ENCODE measurements at regions not wholly inside any gene's neighbourhood (a gene's known extent, or its start where the extent isn't known, plus 50 kb on each side); places are given as distances from the start of the nearest gene placed in this dataset.

DNA sequence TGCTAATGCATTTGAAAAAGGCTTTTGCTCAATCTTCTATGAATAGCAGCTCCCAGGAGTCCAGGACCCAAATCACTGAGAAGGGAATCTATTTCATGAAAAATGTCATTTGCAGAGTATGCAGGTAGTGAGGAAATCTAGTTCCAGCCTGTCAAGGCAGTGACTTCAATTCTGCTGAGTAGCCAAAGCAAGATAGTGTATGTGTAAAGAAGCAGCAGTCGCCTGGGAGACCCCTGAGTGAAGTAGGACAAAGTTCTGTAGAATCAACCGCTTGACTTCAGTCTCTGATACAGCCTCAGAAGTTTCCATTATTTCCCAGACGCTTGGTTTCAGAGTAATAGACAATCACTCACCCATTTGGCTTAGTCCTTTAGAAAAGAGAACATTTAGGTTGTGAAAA is 435.6 kb upstream of the LRFN5 start:
- peak in 2 of 6 donors; percentile 1 to 13 for DNase-seq (ENCODE audit: low read depth in 4 of 6, low spot score in 6 of 6)
- WGBS (ENCODE audit: insufficient coverage), result no CpG with 5 or more reads among the region's 3 CpGs
- Histone ChIP-seq H3K36me3 (ENCODE audit: control insufficient read depth, insufficient read depth, low read length) (no peaks in the 10 kb centered on the region), H3K9me3 (ENCODE audit: control insufficient read depth, insufficient read depth, low read length) (no peaks in the 10 kb centered on the region), H3K4me1 (ENCODE audit: control insufficient read depth, insufficient read depth, low read length) (no peaks in the 10 kb centered on the region), H3K27ac (ENCODE audit: low read depth, low read length) (no peak overlapping the region), H3K27me3 (ENCODE audit: control insufficient read depth, insufficient read depth, low read length) (no peaks in the 10 kb centered on the region), H3K4me3 (ENCODE audit: low read depth, low read length) (no peak overlapping the region)

- no peaks in the 10 kb centered on the region for H3K27me3 ChIP-seq (ENCODE audit: control insufficient read depth, insufficient read depth, low read length)
- H3K4me1 ChIP-seq (ENCODE audit: control insufficient read depth, insufficient read depth, low read length), result no peaks in the 10 kb centered on the region
- no peak overlapping the region for H3K27ac ChIP-seq (ENCODE audit: low read depth, low read length)
- H3K9me3 ChIP-seq (ENCODE audit: control insufficient read depth, insufficient read depth, low read length), result no peaks in the 10 kb centered on the region
- no peak for DNase-seq (ENCODE audit: low read depth in 4 of 6, low spot score in 6 of 6)
- no peaks in the 10 kb centered on the region for H3K36me3 ChIP-seq (ENCODE audit: control insufficient read depth, insufficient read depth, low read length)
- WGBS (ENCODE audit: insufficient coverage), result 80% methylated on average over 2 of the region's 4 CpGs
- H3K4me3 ChIP-seq (ENCODE audit: low read depth, low read length), result no peak overlapping the region
Measured at GRCh38 chr14:41167040-41167439, 439.6 kb upstream of the LRFN5 start.

- WGBS (ENCODE audit: insufficient coverage), result 95% methylated on average over 46 of the region's 56 CpGs
- DNase-seq (ENCODE audit: low read depth in 4 of 6, low spot score in 6 of 6), result no peak
- H3K27me3 ChIP-seq (ENCODE audit: control insufficient read depth, insufficient read depth, low read length), result no peaks in the 10 kb centered on the region
- H3K4me1 ChIP-seq (ENCODE audit: control insufficient read depth, insufficient read depth, low read length), result no peaks in the 10 kb centered on the region
- no peaks in the 10 kb centered on the region for H3K36me3 ChIP-seq (ENCODE audit: control insufficient read depth, insufficient read depth, low read length)
- H3K27ac ChIP-seq (ENCODE audit: low read depth, low read length), result no peak overlapping the region
- no peak overlapping the region for H3K4me3 ChIP-seq (ENCODE audit: low read depth, low read length)
- H3K9me3 ChIP-seq (ENCODE audit: control insufficient read depth, insufficient read depth, low read length), result no peaks in the 10 kb centered on the region
Measured at GRCh38 chr14:41154143-41154807, 452.4 kb upstream of the LRFN5 start.

DNA sequence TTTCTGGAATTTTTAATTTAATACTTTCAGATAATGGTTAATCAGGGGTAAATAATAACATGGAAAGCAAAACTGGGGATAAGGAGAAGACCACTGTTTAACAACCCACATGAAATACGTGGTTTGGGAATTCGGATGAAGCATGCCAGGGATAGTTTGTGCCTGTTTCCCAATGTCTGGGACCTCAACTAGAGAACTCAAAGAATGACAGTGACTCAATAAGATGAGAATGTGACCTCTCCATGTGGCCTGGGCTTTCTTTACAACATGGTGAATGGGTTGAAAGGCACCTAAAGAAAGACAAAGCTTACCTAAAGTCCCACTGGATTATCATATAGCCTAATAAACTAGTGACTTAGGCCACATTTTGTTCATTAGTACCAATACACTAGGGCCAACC is 460.3 kb upstream of the LRFN5 start:
- no peak overlapping the region for H3K27ac ChIP-seq (ENCODE audit: low read depth, low read length)
- H3K4me3 ChIP-seq (ENCODE audit: low read depth, low read length), result no peak overlapping the region
- DNase-seq (ENCODE audit: low read depth in 4 of 6, low spot score in 6 of 6), result no peak
- H3K9me3 ChIP-seq (ENCODE audit: control insufficient read depth, insufficient read depth, low read length), result peaks cover 1% of the 10 kb centered on the region
- 100% methylated on average over 2 of the region's 2 CpGs for WGBS (ENCODE audit: insufficient coverage)
- H3K36me3 ChIP-seq (ENCODE audit: control insufficient read depth, insufficient read depth, low read length), result no peaks in the 10 kb centered on the region
- H3K4me1 ChIP-seq (ENCODE audit: control insufficient read depth, insufficient read depth, low read length), result no peaks in the 10 kb centered on the region
- H3K27me3 ChIP-seq (ENCODE audit: control insufficient read depth, insufficient read depth, low read length), result no peaks in the 10 kb centered on the region

DNA sequence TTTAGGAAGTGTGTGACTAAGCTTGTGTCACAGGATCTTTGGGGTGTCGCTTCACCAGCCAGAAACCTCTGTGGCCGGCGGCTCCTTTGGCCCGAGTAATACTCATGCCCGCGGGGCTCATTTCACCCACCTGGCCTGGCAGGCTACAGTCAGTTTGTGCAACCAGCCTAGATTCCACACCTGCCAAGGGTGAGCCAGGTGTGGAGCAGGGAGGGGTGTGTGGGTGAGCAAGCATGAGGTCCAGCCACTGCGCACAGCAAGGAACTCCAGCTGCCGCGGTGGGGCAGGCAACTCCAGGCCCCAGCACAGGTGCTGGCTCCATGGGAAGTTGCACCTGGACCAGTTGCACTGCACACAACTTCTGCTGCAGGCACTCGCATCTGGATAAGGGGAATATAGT is 462.3 kb upstream of the LRFN5 start:
- Histone ChIP-seq H3K27ac (ENCODE audit: low read depth, low read length) (no peak overlapping the region), H3K27me3 (ENCODE audit: control insufficient read depth, insufficient read depth, low read length) (no peaks in the 10 kb centered on the region), H3K4me1 (ENCODE audit: control insufficient read depth, insufficient read depth, low read length) (no peaks in the 10 kb centered on the region), H3K36me3 (ENCODE audit: control insufficient read depth, insufficient read depth, low read length) (no peaks in the 10 kb centered on the region), H3K4me3 (ENCODE audit: low read depth, low read length) (no peak overlapping the region), H3K9me3 (ENCODE audit: control insufficient read depth, insufficient read depth, low read length) (peaks cover 1% of the 10 kb centered on the region)
- 100% methylated on average over 9 of the region's 10 CpGs for WGBS (ENCODE audit: insufficient coverage)
- DNase-seq (ENCODE audit: low read depth in 4 of 6, low spot score in 6 of 6), result no peak

DNA sequence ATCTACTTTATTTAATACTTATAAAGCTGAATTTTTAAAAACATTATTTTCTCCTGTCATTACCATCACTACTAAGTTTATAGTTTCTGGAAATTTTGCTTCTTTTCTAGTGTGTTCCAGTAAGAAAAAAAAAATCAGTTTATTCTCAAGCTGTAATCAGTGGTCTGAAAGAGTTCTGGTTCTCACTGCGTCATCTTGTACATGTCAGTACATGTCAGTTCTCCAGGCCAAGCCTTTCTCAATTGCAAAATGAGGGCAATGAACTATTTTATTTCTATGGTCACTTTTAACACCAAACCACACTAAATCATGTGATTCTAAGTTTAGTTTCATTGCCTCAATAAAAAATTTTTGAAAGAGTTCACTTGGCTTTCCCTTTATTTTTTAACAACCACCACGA is 468.9 kb upstream of the LRFN5 start:
- no peaks in the 10 kb centered on the region for H3K36me3 ChIP-seq (ENCODE audit: control insufficient read depth, insufficient read depth, low read length)
- H3K4me3 ChIP-seq (ENCODE audit: low read depth, low read length), result no peak overlapping the region
- no peaks in the 10 kb centered on the region for H3K9me3 ChIP-seq (ENCODE audit: control insufficient read depth, insufficient read depth, low read length)
- WGBS (ENCODE audit: insufficient coverage), result 83% methylated on average over 1 of the region's 2 CpGs
- H3K27me3 ChIP-seq (ENCODE audit: control insufficient read depth, insufficient read depth, low read length), result no peaks in the 10 kb centered on the region
- no peak overlapping the region for H3K27ac ChIP-seq (ENCODE audit: low read depth, low read length)
- H3K4me1 ChIP-seq (ENCODE audit: control insufficient read depth, insufficient read depth, low read length), result no peaks in the 10 kb centered on the region
- DNase-seq (ENCODE audit: low read depth in 4 of 6, low spot score in 6 of 6), result no peak

DNA sequence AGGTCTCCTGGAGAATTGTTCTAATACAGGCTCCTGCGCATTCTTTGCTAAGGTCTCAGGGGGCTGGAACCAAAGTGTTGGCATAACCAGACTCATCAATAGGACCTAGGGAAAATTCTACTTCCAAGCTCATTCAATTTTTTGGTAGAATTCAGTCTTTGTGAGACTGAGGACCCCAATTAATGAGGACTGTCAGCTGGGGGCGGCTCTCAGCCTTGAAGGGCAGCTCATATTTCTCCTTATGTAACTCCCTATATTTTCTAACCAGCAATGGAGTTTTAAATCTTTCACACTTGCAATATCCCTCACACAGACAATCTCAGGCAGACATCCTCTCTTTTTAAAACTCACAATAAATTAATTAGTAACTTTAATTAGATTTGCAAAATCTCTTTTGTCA is 476.4 kb upstream of the LRFN5 start:
- Histone ChIP-seq H3K9me3 (ENCODE audit: control insufficient read depth, insufficient read depth, low read length) (no peaks in the 10 kb centered on the region), H3K36me3 (ENCODE audit: control insufficient read depth, insufficient read depth, low read length) (no peaks in the 10 kb centered on the region), H3K27me3 (ENCODE audit: control insufficient read depth, insufficient read depth, low read length) (no peaks in the 10 kb centered on the region), H3K4me1 (ENCODE audit: control insufficient read depth, insufficient read depth, low read length) (no peaks in the 10 kb centered on the region), H3K27ac (ENCODE audit: low read depth, low read length) (no peak overlapping the region), H3K4me3 (ENCODE audit: low read depth, low read length) (no peak overlapping the region)
- DNase-seq (ENCODE audit: low read depth in 4 of 6, low spot score in 6 of 6), result no peak
- 100% methylated on average over 1 of the region's 2 CpGs for WGBS (ENCODE audit: insufficient coverage)

DNA sequence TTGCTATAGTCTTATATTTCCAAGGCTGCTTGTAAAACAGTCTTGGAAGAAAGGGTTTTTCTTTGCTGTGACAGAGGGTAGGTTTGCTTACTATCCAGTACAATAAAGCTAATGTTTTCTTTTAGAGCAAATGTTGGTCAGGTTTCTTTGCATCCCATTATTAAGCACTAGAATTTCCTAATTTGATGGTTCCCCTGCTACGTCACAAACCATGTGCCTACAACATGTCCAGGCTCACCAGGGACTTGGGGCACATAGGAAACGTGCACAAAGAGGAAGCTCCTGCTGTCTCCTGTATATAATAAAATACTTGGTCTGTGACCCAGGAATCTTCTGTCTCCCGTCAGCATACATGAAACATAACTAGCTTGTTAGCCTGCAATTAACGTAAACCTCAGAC is 486.3 kb upstream of the LRFN5 start:
- WGBS (ENCODE audit: insufficient coverage), result no CpG with 5 or more reads among the region's 4 CpGs
- Histone ChIP-seq H3K4me3 (ENCODE audit: low read depth, low read length) (no peak overlapping the region), H3K27me3 (ENCODE audit: control insufficient read depth, insufficient read depth, low read length) (no peaks in the 10 kb centered on the region), H3K27ac (ENCODE audit: low read depth, low read length) (no peak overlapping the region), H3K9me3 (ENCODE audit: control insufficient read depth, insufficient read depth, low read length) (no peaks in the 10 kb centered on the region), H3K4me1 (ENCODE audit: control insufficient read depth, insufficient read depth, low read length) (no peaks in the 10 kb centered on the region), H3K36me3 (ENCODE audit: control insufficient read depth, insufficient read depth, low read length) (no peaks in the 10 kb centered on the region)
- DNase-seq (ENCODE audit: low read depth in 4 of 6, low spot score in 6 of 6), result no peak

DNA sequence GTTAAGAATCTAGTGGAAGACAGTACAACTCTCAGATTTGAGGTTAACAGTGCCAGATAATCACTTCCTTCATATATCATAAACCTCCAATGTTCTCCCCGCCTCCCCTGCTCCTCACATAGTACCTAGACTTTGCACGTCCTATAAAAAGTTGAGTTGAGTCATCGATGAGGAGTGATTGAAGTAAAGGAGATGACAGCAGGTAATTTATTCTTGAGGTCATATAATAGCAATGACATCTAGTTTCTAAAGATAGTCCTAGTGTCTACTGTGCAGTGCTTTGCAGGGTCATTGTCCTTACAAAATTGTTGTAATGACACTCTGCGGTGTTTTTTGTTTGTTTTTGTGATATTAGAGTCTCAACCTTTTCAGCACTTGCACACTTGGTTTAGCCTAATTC is 510.5 kb upstream of the LRFN5 start:
- Histone ChIP-seq H3K27ac (ENCODE audit: low read depth, low read length) (no peak overlapping the region), H3K27me3 (ENCODE audit: control insufficient read depth, insufficient read depth, low read length) (no peaks in the 10 kb centered on the region), H3K36me3 (ENCODE audit: control insufficient read depth, insufficient read depth, low read length) (no peaks in the 10 kb centered on the region), H3K4me1 (ENCODE audit: control insufficient read depth, insufficient read depth, low read length) (no peaks in the 10 kb centered on the region), H3K4me3 (ENCODE audit: low read depth, low read length) (no peak overlapping the region), H3K9me3 (ENCODE audit: control insufficient read depth, insufficient read depth, low read length) (no peaks in the 10 kb centered on the region)
- no peak for DNase-seq (ENCODE audit: low read depth in 4 of 6, low spot score in 6 of 6)
- WGBS (ENCODE audit: insufficient coverage), result 100% methylated on average over 1 of the region's 4 CpGs

DNA sequence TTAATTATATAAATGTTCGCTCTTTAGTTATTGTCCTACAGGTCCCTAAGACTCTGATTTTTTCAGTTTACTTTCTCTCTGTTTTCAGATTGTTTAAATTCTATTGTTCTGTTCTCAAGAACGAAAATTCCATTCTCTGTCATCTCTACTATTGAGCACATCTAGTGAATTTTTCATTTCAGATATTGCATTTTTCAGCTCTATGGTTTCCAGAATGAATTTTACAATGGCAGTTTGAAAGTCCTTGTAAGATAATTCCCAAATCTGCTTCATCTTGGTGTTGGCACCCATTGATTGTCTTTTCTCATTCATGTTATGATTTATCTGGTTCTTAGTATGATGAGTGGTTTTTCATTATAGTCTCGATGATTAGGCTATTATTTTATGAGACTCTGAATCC is 519.6 kb upstream of the LRFN5 start:
- no peak for DNase-seq (ENCODE audit: low read depth in 4 of 6, low spot score in 6 of 6)
- no peaks in the 10 kb centered on the region for H3K36me3 ChIP-seq (ENCODE audit: control insufficient read depth, insufficient read depth, low read length)
- whole genome bisulfite sequencing (ENCODE audit: insufficient coverage), result no CpG with 5 or more reads among the region's 3 CpGs
- H3K27me3 ChIP-seq (ENCODE audit: control insufficient read depth, insufficient read depth, low read length), result no peaks in the 10 kb centered on the region
- H3K9me3 ChIP-seq (ENCODE audit: control insufficient read depth, insufficient read depth, low read length), result peaks cover 2% of the 10 kb centered on the region
- no peak overlapping the region for H3K4me3 ChIP-seq (ENCODE audit: low read depth, low read length)
- no peaks in the 10 kb centered on the region for H3K4me1 ChIP-seq (ENCODE audit: control insufficient read depth, insufficient read depth, low read length)
- no peak overlapping the region for H3K27ac ChIP-seq (ENCODE audit: low read depth, low read length)
